OCI-LY3 (cell line): ENCODE measurements at regions not wholly inside any gene's neighbourhood (a gene's known extent, or its start where the extent isn't known, plus 50 kb on each side); places are given as distances from the start of the nearest gene placed in this dataset.

Source experiments
- H2AFZ ChIP-seq: fragments of 200-600, 300-600 bp; shearing (Covaris generic); 2 replicates; pipeline ENCODE4 v1.6.0; 2014; ENCODE audit warnings: antibody characterized with exemption, low read depth, low read length
- H3K27ac ChIP-seq: fragments of 200-600, 300-600 bp; sonication (generic); 2 replicates; pipeline ENCODE4 v1.5.1; 2014; ENCODE audit warnings: mild to moderate bottlenecking, low read length, moderate library complexity, mixed read lengths
- H3K27me3 ChIP-seq: fragments of 200-600, 300-600 bp; sonication (generic); 2 replicates; pipeline ENCODE4 v1.6.1; 2014; ENCODE audit warnings: low read depth, low read length, mixed read lengths
- H3K36me3 ChIP-seq: fragments of 200-600, 300-600 bp; sonication (generic); replicated peaks from 2 replicates; pipeline ENCODE3; 2014; ENCODE audit warnings: low read depth, low read length, mixed read lengths
- H3K4me1 ChIP-seq: fragments of 300-600, 200-600 bp; sonication (generic); 2 replicates; pipeline ENCODE4 v1.6.1; 2014; ENCODE audit warnings: low read length, mixed read lengths
- H3K4me2 ChIP-seq: fragments of 200-600, 300-600 bp; sonication (generic); 2 replicates; pipeline ENCODE4 v1.6.1; 2014; ENCODE audit warnings: low read length, mixed read lengths
- H3K4me3 ChIP-seq: fragments of 300-600, 200-600 bp; sonication (generic); 2 replicates; pipeline ENCODE4 v1.5.1; 2014; ENCODE audit warnings: antibody characterized with exemption, mild to moderate bottlenecking, low read length, moderate library complexity
- H3K79me2 ChIP-seq: fragments of 300-600, 200-600 bp; shearing (Covaris generic); 2 replicates; pipeline ENCODE4 v1.6.1; 2014; ENCODE audit warnings: mild to moderate bottlenecking, low read length, mixed read lengths
- H3K9ac ChIP-seq: fragments of 300-600, 200-600 bp; shearing (Covaris generic); 2 replicates; pipeline ENCODE4 v1.6.0; 2014; ENCODE audit warnings: mild to moderate bottlenecking, low read length, moderate library complexity
- H3K9me3 ChIP-seq: fragments of 200-600, 300-600 bp; shearing (Covaris generic); 2 replicates; pipeline ENCODE4 v1.6.1; 2014; ENCODE audit warnings: low read length, mixed read lengths; ENCODE audit not compliant: insufficient read depth
- H4K20me1 ChIP-seq: fragments of 200-600, 300-600 bp; sonication (generic); 2 replicates; pipeline ENCODE4 v1.6.1; 2016; ENCODE audit warnings: low read length, mixed read lengths; ENCODE audit not compliant: insufficient read depth
- CTCF ChIP-seq: fragments of 200-600, 300-600 bp; sonication (generic); IDR thresholded peaks from 2 replicates; pipeline ENCODE4 v1.5.1; 2014; ENCODE audit warnings: antibody characterized with exemption, low read length, low read depth
- EZH2phosphoT487 ChIP-seq: fragments of 200-600 bp; shearing (Covaris generic); IDR thresholded peaks from 2 replicates; pipeline ENCODE4 v1.6.1; 2018; ENCODE audit warnings: antibody characterized with exemption, mixed run types, low read depth

DNA sequence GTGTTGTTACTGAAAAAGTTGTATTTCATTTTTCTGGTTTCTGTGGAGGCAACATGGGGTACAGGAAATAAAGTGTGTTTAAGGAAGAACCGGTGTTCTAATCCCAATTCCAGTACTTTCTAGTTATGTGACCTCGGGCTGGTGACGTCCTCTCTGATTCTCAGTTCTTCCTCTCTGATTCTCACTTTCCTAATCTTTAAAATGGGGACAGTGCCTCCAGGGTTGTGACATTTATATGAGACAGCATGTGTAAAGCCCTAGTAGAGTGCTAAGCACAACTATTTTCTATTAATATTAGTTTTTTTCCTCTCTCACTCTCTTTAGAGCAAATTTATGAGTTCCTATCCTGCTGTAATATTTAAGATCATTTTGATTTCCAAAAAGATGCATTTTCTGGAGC is 50.9 kb upstream of the PTPDC1 start:
- no peak for TF ChIP-seq CTCF
- no peak for TF ChIP-seq EZH2phosphoT487
- Histone ChIP-seq H3K4me3 (no peak overlapping the region), H3K27me3 (no peaks in the 10 kb centered on the region), H4K20me1 (no peaks in the 10 kb centered on the region), H3K4me1 (peaks cover 22% of the 10 kb centered on the region), H3K9ac (no peak overlapping the region), H3K4me2 (no peak overlapping the region), H2AFZ (no peak overlapping the region), H3K9me3 (no peaks in the 10 kb centered on the region), H3K79me2 (peaks cover 20% of the 10 kb centered on the region), H3K27ac (no peak overlapping the region), H3K36me3 (peaks cover 14% of the 10 kb centered on the region)

- H3K27ac ChIP-seq: no peak overlapping the region
- no peaks in the 10 kb centered on the region for H4K20me1 ChIP-seq
- H3K36me3 ChIP-seq: peaks cover 14% of the 10 kb centered on the region
- H3K4me3 ChIP-seq: peak overlapping the region; percentile 84; the same call in 1 of the 2 replicates
- no peak overlapping the region for H3K9ac ChIP-seq
- H3K9me3 ChIP-seq: peaks cover 4% of the 10 kb centered on the region; the same call in 1 of the 2 replicates
- H2AFZ ChIP-seq: no peak overlapping the region
- H3K4me2 ChIP-seq: peak overlapping the region; percentile 82
- H3K79me2 ChIP-seq: peaks cover 20% of the 10 kb centered on the region
- TF ChIP-seq CTCF: no peak
- no peak for TF ChIP-seq EZH2phosphoT487
- H3K27me3 ChIP-seq: no peaks in the 10 kb centered on the region
- H3K4me1 ChIP-seq: peaks cover 22% of the 10 kb centered on the region
Observed at GRCh38 chr9:94031946-94032345, 52.3 kb upstream of the PTPDC1 start.

DNA sequence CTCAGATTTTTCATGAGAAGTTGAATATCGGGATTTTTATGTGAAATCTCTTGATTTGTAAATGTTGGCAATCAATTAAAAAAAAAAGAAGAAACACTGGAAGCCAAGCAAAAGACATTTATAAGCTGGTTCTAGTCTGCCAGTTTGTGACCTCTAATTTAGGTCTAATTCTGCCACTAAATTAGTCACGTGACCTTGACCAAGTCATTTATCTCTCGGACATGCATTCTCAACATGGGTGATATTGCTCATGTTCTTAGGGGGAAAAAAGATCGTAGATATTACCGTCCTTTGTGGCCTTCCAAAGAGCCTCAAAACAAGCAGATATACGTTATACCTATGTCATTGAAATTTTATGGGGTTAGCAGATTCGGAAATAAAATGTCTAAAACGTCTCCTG is 52.9 kb upstream of the PTPDC1 start:
- H3K79me2 ChIP-seq: peaks cover 16% of the 10 kb centered on the region
- H4K20me1 ChIP-seq: no peaks in the 10 kb centered on the region
- peak overlapping the region; percentile 84 for H3K4me3 ChIP-seq
- peaks cover 14% of the 10 kb centered on the region for H3K36me3 ChIP-seq
- H3K9me3 ChIP-seq: peaks cover 6% of the 10 kb centered on the region; the same call in 1 of the 2 replicates
- peak overlapping the region; percentile 79 for H3K9ac ChIP-seq
- H3K27me3 ChIP-seq: no peaks in the 10 kb centered on the region
- no peak overlapping the region for H3K27ac ChIP-seq
- H3K4me1 ChIP-seq: peaks cover 22% of the 10 kb centered on the region
- H3K4me2 ChIP-seq: peak overlapping the region; percentile 82
- TF ChIP-seq CTCF: no peak
- no peak for TF ChIP-seq EZH2phosphoT487
- H2AFZ ChIP-seq: peak overlapping the region; percentile 82; the same call in 1 of the 2 replicates

- Histone ChIP-seq H3K27ac (peak overlapping the region; percentile 25), H3K4me3 (peak overlapping the region; percentile 84), H3K9me3 (peaks cover 6% of the 10 kb centered on the region; the same call in 1 of the 2 replicates), H3K27me3 (no peaks in the 10 kb centered on the region), H3K4me1 (peaks cover 22% of the 10 kb centered on the region), H2AFZ (peak overlapping the region; percentile 82; the same call in 1 of the 2 replicates), H3K79me2 (peaks cover 14% of the 10 kb centered on the region), H3K9ac (peak overlapping the region; percentile 79), H4K20me1 (no peaks in the 10 kb centered on the region), H3K4me2 (peak overlapping the region; percentile 82), H3K36me3 (peaks cover 14% of the 10 kb centered on the region)
- no peak for TF ChIP-seq EZH2phosphoT487
- TF ChIP-seq CTCF: no peak
Observed at GRCh38 chr9:94030318-94031179, 53.7 kb upstream of the PTPDC1 start.
